ENCODE measurements at regions not wholly inside any gene's neighbourhood (a gene's known extent, or its start where the extent isn't known, plus 50 kb on each side); places are given as distances from the start of the nearest gene placed in this dataset.

DNA sequence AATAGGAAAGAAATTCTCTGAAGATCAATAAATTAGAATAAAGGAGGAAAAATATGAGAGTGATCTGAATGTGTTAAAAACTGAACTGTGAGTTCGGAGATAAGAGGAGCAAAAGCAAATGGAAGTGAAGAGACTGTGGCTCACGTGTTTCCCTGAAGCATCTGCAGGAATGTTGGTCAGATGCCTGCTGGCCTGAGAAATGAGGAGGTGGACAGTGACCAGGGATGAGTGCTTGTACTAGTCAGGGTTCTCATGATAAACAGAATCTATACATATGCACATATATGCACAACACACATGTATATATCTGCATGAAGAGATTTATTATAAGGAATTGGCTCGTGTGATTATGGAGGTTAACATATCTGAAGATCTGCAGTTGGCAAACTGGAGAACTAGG is 103.4 kb upstream of the TIAM1 start:
- TF ChIP-seq, protein P1, sequence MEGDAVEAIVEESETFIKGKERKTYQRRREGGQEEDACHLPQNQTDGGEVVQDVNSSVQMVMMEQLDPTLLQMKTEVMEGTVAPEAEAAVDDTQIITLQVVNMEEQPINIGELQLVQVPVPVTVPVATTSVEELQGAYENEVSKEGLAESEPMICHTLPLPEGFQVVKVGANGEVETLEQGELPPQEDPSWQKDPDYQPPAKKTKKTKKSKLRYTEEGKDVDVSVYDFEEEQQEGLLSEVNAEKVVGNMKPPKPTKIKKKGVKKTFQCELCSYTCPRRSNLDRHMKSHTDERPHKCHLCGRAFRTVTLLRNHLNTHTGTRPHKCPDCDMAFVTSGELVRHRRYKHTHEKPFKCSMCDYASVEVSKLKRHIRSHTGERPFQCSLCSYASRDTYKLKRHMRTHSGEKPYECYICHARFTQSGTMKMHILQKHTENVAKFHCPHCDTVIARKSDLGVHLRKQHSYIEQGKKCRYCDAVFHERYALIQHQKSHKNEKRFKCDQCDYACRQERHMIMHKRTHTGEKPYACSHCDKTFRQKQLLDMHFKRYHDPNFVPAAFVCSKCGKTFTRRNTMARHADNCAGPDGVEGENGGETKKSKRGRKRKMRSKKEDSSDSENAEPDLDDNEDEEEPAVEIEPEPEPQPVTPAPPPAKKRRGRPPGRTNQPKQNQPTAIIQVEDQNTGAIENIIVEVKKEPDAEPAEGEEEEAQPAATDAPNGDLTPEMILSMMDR (IDR thresholded peaks at IDR 0.05) = no peak
- TF ChIP-seq EZH2 (IDR thresholded peaks at IDR 0.05) = no peak
- no peak for TF ChIP-seq EZH2phosphoT487 (IDR thresholded peaks at IDR 0.05)
